ENCODE measurements at regions not wholly inside any gene's neighbourhood (a gene's known extent, or its start where the extent isn't known, plus 50 kb on each side); places are given as distances from the start of the nearest gene placed in this dataset.

GRCh38 chr3:178295292-178295912 is 240.8 kb upstream of the KCNMB2 start:
- TF ChIP-seq EZH2phosphoT487 (IDR thresholded peaks at IDR 0.05; ENCODE audit: borderline replicate concordance, low read length) (no peak), CTCF (IDR thresholded peaks at IDR 0.05; ENCODE audit: low read depth, low read length, poor library complexity, severe bottlenecking) (no peak)
- Histone ChIP-seq H3K27ac (ENCODE audit: low read depth, low read length) (no peak overlapping the region), H3K36me3 (ENCODE audit: control insufficient read depth, low read length) (no peaks in the 10 kb centered on the region), H3K4me1 (ENCODE audit: control insufficient read depth, low read length) (no peaks in the 10 kb centered on the region), H3K79me2 (ENCODE audit: control insufficient read depth, low read length) (no peaks in the 10 kb centered on the region), H3K4me3 (ENCODE audit: low read length) (no peak overlapping the region), H4K20me1 (ENCODE audit: control insufficient read depth, insufficient read depth, low read depth, low read length) (no peaks in the 10 kb centered on the region), H3K9me2 (replicated peaks; ENCODE audit: control insufficient read depth, low read length) (no peaks in the 10 kb centered on the region), H3F3A (ENCODE audit: control insufficient read depth, insufficient read depth) (no peaks in the 10 kb centered on the region), H3K4me2 (ENCODE audit: low read length) (no peak overlapping the region), H3K9me3 (ENCODE audit: control insufficient read depth, insufficient read depth, low read length) (no peaks in the 10 kb centered on the region), H3K27me3 (ENCODE audit: control insufficient read depth, low read length) (no peaks in the 10 kb centered on the region)

DNA sequence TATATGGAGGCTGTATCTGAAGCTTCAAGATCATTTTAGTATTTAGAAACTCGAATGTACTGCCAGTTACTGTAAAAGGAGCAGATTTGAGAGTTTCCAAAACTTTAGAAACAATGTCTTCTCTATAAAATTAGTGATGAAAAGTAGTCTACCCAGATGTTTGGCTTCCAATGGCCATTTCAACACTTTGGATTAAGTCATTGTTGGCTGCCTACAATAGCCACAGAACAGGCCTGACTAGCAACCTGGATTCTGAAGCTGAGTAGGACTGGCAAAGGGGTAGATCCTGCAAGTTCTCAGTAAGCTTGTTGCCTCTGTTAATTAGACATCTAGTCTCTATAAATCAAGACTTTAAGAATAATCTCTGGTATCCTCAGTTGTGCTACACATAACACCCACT is 239.0 kb upstream of the KCNMB2 start:
- H3K27ac ChIP-seq (ENCODE audit: low read depth, low read length), result no peak overlapping the region
- no peaks in the 10 kb centered on the region for H3F3A ChIP-seq (ENCODE audit: control insufficient read depth, insufficient read depth)
- H3K9me3 ChIP-seq (ENCODE audit: control insufficient read depth, insufficient read depth, low read length), result no peaks in the 10 kb centered on the region
- no peaks in the 10 kb centered on the region for H3K27me3 ChIP-seq (ENCODE audit: control insufficient read depth, low read length)
- no peaks in the 10 kb centered on the region for H4K20me1 ChIP-seq (ENCODE audit: control insufficient read depth, insufficient read depth, low read depth, low read length)
- H3K4me3 ChIP-seq (ENCODE audit: low read length), result no peak overlapping the region
- no peak overlapping the region for H3K4me2 ChIP-seq (ENCODE audit: low read length)
- H3K79me2 ChIP-seq (ENCODE audit: control insufficient read depth, low read length), result no peaks in the 10 kb centered on the region
- H3K9me2 ChIP-seq (replicated peaks; ENCODE audit: control insufficient read depth, low read length), result no peaks in the 10 kb centered on the region
- TF ChIP-seq EZH2phosphoT487 (IDR thresholded peaks at IDR 0.05; ENCODE audit: borderline replicate concordance, low read length), result no peak
- no peak for TF ChIP-seq CTCF (IDR thresholded peaks at IDR 0.05; ENCODE audit: low read depth, low read length, poor library complexity, severe bottlenecking)
- no peaks in the 10 kb centered on the region for H3K4me1 ChIP-seq (ENCODE audit: control insufficient read depth, low read length)
- H3K36me3 ChIP-seq (ENCODE audit: control insufficient read depth, low read length), result no peaks in the 10 kb centered on the region

DNA sequence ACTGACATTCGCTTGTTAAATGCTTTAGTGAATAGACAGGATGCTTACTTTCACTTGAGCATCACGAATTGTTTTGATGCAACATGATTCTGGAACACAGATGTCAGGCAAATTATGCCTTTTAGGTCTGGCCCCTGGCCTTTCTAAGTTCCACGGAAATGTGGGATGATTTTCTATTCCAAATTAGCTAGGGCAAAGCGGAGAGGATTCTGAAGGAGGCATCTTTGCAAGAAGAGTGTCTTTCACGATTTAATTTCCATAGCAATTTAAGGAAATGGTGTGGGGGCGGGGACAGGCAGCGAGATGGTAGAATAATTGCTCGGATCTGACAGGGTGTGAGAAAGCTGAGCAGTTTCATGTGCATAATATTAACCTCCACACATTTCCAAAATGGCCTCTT is 238.5 kb upstream of the KCNMB2 start:
- Histone ChIP-seq H3K27me3 (ENCODE audit: control insufficient read depth, low read length) (no peaks in the 10 kb centered on the region), H3K4me1 (ENCODE audit: control insufficient read depth, low read length) (no peaks in the 10 kb centered on the region), H3K4me3 (ENCODE audit: low read length) (no peak overlapping the region), H3F3A (ENCODE audit: control insufficient read depth, insufficient read depth) (no peaks in the 10 kb centered on the region), H3K9me3 (ENCODE audit: control insufficient read depth, insufficient read depth, low read length) (no peaks in the 10 kb centered on the region), H3K36me3 (ENCODE audit: control insufficient read depth, low read length) (no peaks in the 10 kb centered on the region), H3K79me2 (ENCODE audit: control insufficient read depth, low read length) (no peaks in the 10 kb centered on the region), H4K20me1 (ENCODE audit: control insufficient read depth, insufficient read depth, low read depth, low read length) (no peaks in the 10 kb centered on the region), H3K27ac (ENCODE audit: low read depth, low read length) (no peak overlapping the region), H3K9me2 (replicated peaks; ENCODE audit: control insufficient read depth, low read length) (no peaks in the 10 kb centered on the region), H3K4me2 (ENCODE audit: low read length) (no peak overlapping the region)
- TF ChIP-seq CTCF (IDR thresholded peaks at IDR 0.05; ENCODE audit: low read depth, low read length, poor library complexity, severe bottlenecking) (no peak), EZH2phosphoT487 (IDR thresholded peaks at IDR 0.05; ENCODE audit: borderline replicate concordance, low read length) (no peak)
